HCT116 (cell line): ENCODE measurements at regions not wholly inside any gene's neighbourhood (a gene's known extent, or its start where the extent isn't known, plus 50 kb on each side); places are given as distances from the start of the nearest gene placed in this dataset.

Experiments
- ATAC-seq: fragments of 200-7000 bp; cut with Tn5 transposase; 2 replicates; pipeline ENCODE4 v1.9.1; 2020; ENCODE audit warnings: mild to moderate bottlenecking, moderate library complexity
- BruUV-seq: library from RNA; stranded (reverse); fragments of 400-500 nt; replicated peaks from 2 replicates; lab custom pipeline; 2021; lab: Mats Ljungman, UMichigan
- CTCF ChIA-PET: fragments of 300-600 bp; sonication (Branson Sonifier 250); formaldehyde crosslinking; loops from one replicate; lab custom pipeline; 2021; ENCODE audit warnings: antibody characterized with exemption; lab: Charles Lee
- POLR2A ChIA-PET: fragments of 300-600, 350-600 bp; sonication (Branson Sonifier 250); formaldehyde crosslinking; loops from one replicate; lab custom pipeline; 2021; ENCODE audit warnings: antibody characterized with exemption; lab: Charles Lee
- RAD21 ChIA-PET, 2 experiments: fragments of 300-600 bp; sonication (Branson Sonifier 250); formaldehyde crosslinking; loops; one replicate each; lab custom pipeline; 2023; ENCODE audit warnings: low total read pairs in 2 of 2; ENCODE audit not compliant: uncharacterized antibody in 2 of 2, unreplicated experiment in 2 of 2, low non-redundant PET in 1 of 2; lab: Charles Lee
- DNase-seq: peaks from one replicate; pipeline ENCODE4 v3.0.0-alpha.2; 2010; ENCODE audit warnings: low read depth, low spot score
- H2AFZ ChIP-seq: fragments of 200-600 bp; shearing (Covaris generic), sonication (generic); 2 replicates; pipeline ENCODE4 v1.6.1; 2017; ENCODE audit warnings: low read depth, mixed run types, mixed read lengths, antibody characterized with exemption, low read length; ENCODE audit not compliant: poor library complexity, severe bottlenecking
- H3K27ac ChIP-seq: 2 replicates; pipeline ENCODE4 v1.5.1; 2012; ENCODE audit warnings: low read depth, low read length
- H3K27me3 ChIP-seq: fragments of 200-600 bp; sonication (generic); 2 replicates; pipeline ENCODE4 v1.6.1; 2016; ENCODE audit warnings: mixed run types, low read length, mixed read lengths; ENCODE audit not compliant: insufficient read depth
- H3K36me3 ChIP-seq, 2 experiments: fragments of 200-500 bp in 1 of 2; fragments of 200-600 bp in 1 of 2; sonication (Bioruptor generic) in 1 of 2; sonication (generic) in 1 of 2; 2 replicates each; pipeline versions ENCODE4 v1.5.1 to v1.6.1; 2014 to 2016; ENCODE audit warnings: low read length in 2 of 2, inconsistent platforms in 1 of 2, mixed read lengths in 1 of 2, mixed run types in 1 of 2; ENCODE audit not compliant: insufficient read depth in 2 of 2, control insufficient read depth in 1 of 2
- H3K4me1 ChIP-seq, 2 experiments: fragments of 200-600 bp in 1 of 2; sonication (generic) in 1 of 2; 2 replicates each; pipeline versions ENCODE4 v1.5.1 to v1.6.1; 2012 to 2017; ENCODE audit warnings: low read length in 2 of 2, inconsistent platforms in 1 of 2, mild to moderate bottlenecking in 1 of 2, mixed read lengths in 1 of 2, mixed run types in 1 of 2, moderate library complexity in 1 of 2; ENCODE audit not compliant: insufficient read depth in 2 of 2, control insufficient read depth in 1 of 2
- H3K4me2 ChIP-seq: fragments of 200-600 bp; sonication (generic); 2 replicates; pipeline ENCODE4 v1.6.1; 2017; ENCODE audit warnings: mixed run types, low read length, mixed read lengths
- H3K4me3 ChIP-seq, 2 experiments: fragments of 200-600 bp in 1 of 2; sonication (generic) in 1 of 2; replicated peaks in 1 of 2; 2 replicates each; pipeline ENCODE4 v1.5.1; 2011 to 2016; ENCODE audit warnings: low read length in 2 of 2, control low read depth in 1 of 2, low read depth in 1 of 2, mild to moderate bottlenecking in 1 of 2, mixed read lengths in 1 of 2, mixed run types in 1 of 2
- H3K79me2 ChIP-seq: fragments of 200-600 bp; sonication (generic); 2 replicates; pipeline ENCODE4 v1.6.1; 2017; ENCODE audit warnings: mild to moderate bottlenecking, mixed run types, low read length, moderate library complexity, mixed read lengths; ENCODE audit not compliant: insufficient read depth
- H3K9ac ChIP-seq: fragments of 200-600 bp; sonication (generic); 2 replicates; pipeline ENCODE4 v1.6.1; 2016; ENCODE audit warnings: low read length, mixed read lengths
- H3K9me2 ChIP-seq: fragments of 200-600 bp; sonication (generic), shearing (Covaris generic); 2 replicates; pipeline ENCODE4 v1.6.1; 2017; ENCODE audit warnings: mixed run types, mild to moderate bottlenecking, moderate library complexity; ENCODE audit not compliant: insufficient read depth
- H3K9me3 ChIP-seq, 2 experiments: fragments of 200-500 bp in 1 of 2; fragments of 200-600 bp in 1 of 2; sonication (Bioruptor generic) in 1 of 2; sonication (generic) in 1 of 2; 2 replicates each; pipeline ENCODE4 v1.6.1; 2014 to 2017; ENCODE audit warnings: low read length in 2 of 2, mixed read lengths in 2 of 2, inconsistent platforms in 1 of 2, low read depth in 1 of 2, mild to moderate bottlenecking in 1 of 2, mixed run types in 1 of 2, moderate library complexity in 1 of 2; ENCODE audit not compliant: control insufficient read depth in 1 of 2, insufficient read depth in 1 of 2
- H4K20me1 ChIP-seq: fragments of 200-600 bp; sonication (generic), shearing (Covaris generic); 2 replicates; pipeline ENCODE4 v1.6.1; 2017; ENCODE audit warnings: mixed run types, mild to moderate bottlenecking, moderate library complexity; ENCODE audit not compliant: insufficient read depth
- EZH2phosphoT487 ChIP-seq: fragments of 200-600 bp; IDR thresholded peaks from 2 replicates; pipeline ENCODE4 v1.6.1; 2018; ENCODE audit warnings: antibody characterized with exemption, borderline replicate concordance
- FOSL1 ChIP-seq: IDR thresholded peaks from 2 replicates; pipeline ENCODE4 v1.6.1; 2012; ENCODE audit warnings: low read depth
- SP1 ChIP-seq: IDR thresholded peaks from 2 replicates; pipeline ENCODE4 v1.6.1; 2012; ENCODE audit warnings: low read depth
- intact Hi-C: fragments of 100-400 bp; cut with micrococcal nuclease; formaldehyde crosslinking; loops from 2 replicates; pipeline ENCODE4 v1.10.0; 2022

DNA sequence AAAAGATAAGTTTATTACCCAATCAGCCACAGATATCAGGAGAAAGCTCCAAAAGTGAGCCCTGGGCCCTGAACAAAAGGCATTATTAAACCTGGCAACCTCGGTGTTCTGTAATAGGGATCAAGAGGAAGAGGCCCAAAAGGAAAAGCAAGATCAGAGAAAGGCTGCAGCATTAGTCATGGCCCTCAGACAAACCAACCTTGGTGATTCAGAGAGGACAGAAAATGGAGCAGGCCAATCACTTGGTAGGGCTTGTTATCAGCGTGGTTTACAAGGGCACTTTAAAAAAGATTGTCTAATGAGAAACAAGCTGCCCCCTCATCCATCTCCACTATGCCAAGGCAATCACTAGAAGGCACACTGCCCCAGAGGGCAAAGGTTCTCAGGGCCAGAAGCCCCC is 75.7 kb downstream of the AGTR2 start:
- TF ChIP-seq FOSL1 (peak; percentile 32; the same call in 1 of the 2 replicates), SP1 (no peak)
- ChIA-PET RAD21 (no interaction called here), POLR2A (no interaction called here), CTCF (no interaction called here)
- Histone ChIP-seq H3K27me3 (no peaks in the 10 kb centered on the region), H3K4me3 (no peak overlapping the region), H4K20me1 (no peaks in the 10 kb centered on the region), H3K36me3 (no peaks in the 10 kb centered on the region), H3K4me2 (0 out of 2 replicates have a peak overlapping the region, but pooled peaks have one; percentile 17), H3K27ac (no peak overlapping the region), H3K79me2 (no peaks in the 10 kb centered on the region), H3K9me2 (no peaks in the 10 kb centered on the region), H3K9me3 (no peaks in the 10 kb centered on the region), H3K4me1 (peaks cover 0 to 5% of the 10 kb centered on the region in 2 experiments; a peak in 1 of 4 replicates), H3K9ac (no peak overlapping the region), H2AFZ (no peak overlapping the region)
- ATAC-seq = no peak
- intact Hi-C loops = no loop called here
- peak; percentile 0 for DNase-seq
- no TSS peak for BruUV-seq

DNA sequence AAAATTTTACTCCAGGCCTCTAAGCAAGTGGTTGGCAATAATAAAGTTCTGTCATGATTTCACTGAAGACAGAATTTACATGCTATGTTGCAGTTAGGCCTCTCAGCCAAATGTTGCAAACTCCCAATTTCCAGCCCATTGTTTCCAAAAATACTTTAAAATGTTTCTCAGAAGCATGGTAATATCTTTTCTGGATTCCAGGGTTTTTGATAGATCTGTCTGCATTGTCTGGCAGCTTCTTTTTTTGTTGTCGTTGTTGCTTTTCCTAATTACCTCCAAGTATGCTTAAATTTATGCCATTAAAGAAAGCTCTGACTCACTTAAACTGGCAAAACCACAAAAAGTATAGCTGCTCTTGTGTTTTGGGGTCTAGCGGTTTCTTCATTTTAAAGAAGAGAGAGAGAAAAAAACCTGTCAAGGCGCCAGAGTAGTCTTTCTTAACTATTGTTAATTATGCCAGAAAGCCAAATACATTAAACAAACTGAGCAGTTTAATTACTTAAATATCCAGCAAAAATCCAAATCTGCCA is 97.0 kb downstream of the AGTR2 start:
- H3K4me2 ChIP-seq = no peak overlapping the region
- peaks cover 2 to 7% of the 10 kb centered on the region in 2 experiments; a peak in 3 of 4 replicates for H3K4me1 ChIP-seq
- H4K20me1 ChIP-seq = no peaks in the 10 kb centered on the region
- BruUV-seq = no TSS peak
- CTCF ChIA-PET = no interaction called here
- ATAC-seq (no peak), DNase-seq (no peak)
- H3K9ac ChIP-seq = no peak overlapping the region
- POLR2A ChIA-PET = no interaction called here
- intact Hi-C loops = no loop called here
- RAD21 ChIA-PET = no interaction called here
- no peaks in the 10 kb centered on the region for H3K9me2 ChIP-seq
- no peak overlapping the region for H3K27ac ChIP-seq
- H3K4me3 ChIP-seq = no peak overlapping the region
- no peaks in the 10 kb centered on the region for H3K27me3 ChIP-seq
- H3K79me2 ChIP-seq = no peaks in the 10 kb centered on the region
- TF ChIP-seq EZH2phosphoT487 = no peak
- no peak for TF ChIP-seq FOSL1
- no peak overlapping the region for H2AFZ ChIP-seq
- H3K9me3 ChIP-seq = no peaks in the 10 kb centered on the region
- no peaks in the 10 kb centered on the region for H3K36me3 ChIP-seq
